CD8-positive, alpha-beta memory T cell (primary cell): ENCODE measurements at regions not wholly inside any gene's neighbourhood (a gene's known extent, or its start where the extent isn't known, plus 50 kb on each side); places are given as distances from the start of the nearest gene placed in this dataset.

ENCODE experiments used
- CTCF ChIA-PET: fragments of 350-600 bp; sonication (Branson Sonifier 250); formaldehyde crosslinking; loops from one replicate; lab custom pipeline; 2021; ENCODE audit warnings: antibody characterized with exemption; lab: Charles Lee
- POLR2A ChIA-PET: fragments of 350-600 bp; sonication (Branson Sonifier 250); formaldehyde crosslinking; loops from one replicate; lab custom pipeline; 2021; ENCODE audit warnings: antibody characterized with exemption; lab: Charles Lee
- DNase-seq, 5 donors: peaks; one replicate each; pipeline versions ENCODE4 v3.0.0 to v3.0.0-alpha.2; 2020 to 2022; ENCODE audit warnings: mixed read lengths in 1 of 5
- H3K27ac ChIP-seq: one replicate; pipeline ENCODE4 v1.7.0; 2013; ENCODE audit warnings: low read depth, mild to moderate bottlenecking, low read length, moderate library complexity
- H3K27me3 ChIP-seq: 2 replicates; pipeline ENCODE4 v1.7.0; 2013; ENCODE audit warnings: low read length, mild to moderate bottlenecking; ENCODE audit not compliant: insufficient read depth, poor library complexity, severe bottlenecking
- H3K36me3 ChIP-seq: 2 replicates; pipeline ENCODE4 v1.7.0; 2013; ENCODE audit warnings: mild to moderate bottlenecking, low read length, moderate library complexity; ENCODE audit not compliant: insufficient read depth
- H3K4me1 ChIP-seq: 2 replicates; pipeline ENCODE4 v1.7.0; 2013; ENCODE audit warnings: mild to moderate bottlenecking, low read length, moderate library complexity; ENCODE audit not compliant: insufficient read depth
- H3K4me3 ChIP-seq: 2 replicates; pipeline ENCODE4 v1.7.0; 2013; ENCODE audit warnings: mild to moderate bottlenecking, low read length
- H3K9me3 ChIP-seq: 2 replicates; pipeline ENCODE4 v1.7.0; 2013; ENCODE audit warnings: mild to moderate bottlenecking, low read length
- H3K27ac Mint-ChIP-seq, 8 donors: one replicate each; pipeline ENCODE4 v1.8.0; 2020 to 2021; ENCODE audit warnings: mixed read lengths in 8 of 8, mild to moderate bottlenecking in 6 of 8, inconsistent platforms in 3 of 8, moderate library complexity in 3 of 8
- H3K27me3 Mint-ChIP-seq, 2 donors: one replicate each; pipeline ENCODE4 v1.8.0; 2020 to 2021; ENCODE audit warnings: mixed read lengths in 2 of 2, mild to moderate bottlenecking in 1 of 2, moderate library complexity in 1 of 2
- H3K36me3 Mint-ChIP-seq, 3 donors: one replicate each; pipeline ENCODE4 v1.8.0; 2020 to 2021; ENCODE audit warnings: mixed read lengths in 3 of 3, inconsistent platforms in 1 of 3, mild to moderate bottlenecking in 1 of 3
- H3K4me1 Mint-ChIP-seq, 3 donors: one replicate each; pipeline ENCODE4 v1.8.0; 2020 to 2021; ENCODE audit warnings: mixed read lengths in 3 of 3, inconsistent platforms in 1 of 3, mild to moderate bottlenecking in 1 of 3
- H3K4me3 Mint-ChIP-seq, 7 donors: one replicate each; pipeline ENCODE4 v1.8.0; 2020 to 2021; ENCODE audit warnings: mixed read lengths in 7 of 7, mild to moderate bottlenecking in 6 of 7, moderate library complexity in 4 of 7, inconsistent platforms in 2 of 7
- H3K9me3 Mint-ChIP-seq, 5 donors: one replicate each; pipeline ENCODE4 v1.8.0; 2020 to 2022; ENCODE audit warnings: mixed read lengths in 5 of 5, mild to moderate bottlenecking in 3 of 5, moderate library complexity in 2 of 5, inconsistent platforms in 1 of 5

- peaks cover 0 to 6% (median 5%) of the 10 kb centered on the region in 5 donors for H3K9me3 Mint-ChIP-seq
- H3K27me3 ChIP-seq = no peaks in the 10 kb centered on the region
- DNase-seq = no peak
- H3K36me3 ChIP-seq = no peaks in the 10 kb centered on the region
- no peaks in the 10 kb centered on the region for H3K9me3 ChIP-seq
- ChIA-PET POLR2A (no interaction called here), CTCF (no interaction called here)
- H3K27ac Mint-ChIP-seq = no peak overlapping the region
- no peak overlapping the region for H3K27ac ChIP-seq
- H3K4me1 ChIP-seq = no peaks in the 10 kb centered on the region
- H3K4me1 Mint-ChIP-seq = no peaks in the 10 kb centered on the region
- H3K4me3 ChIP-seq = no peak overlapping the region
- H3K4me3 Mint-ChIP-seq = no peak overlapping the region
- H3K27me3 Mint-ChIP-seq = no peaks in the 10 kb centered on the region
- no peaks in the 10 kb centered on the region for H3K36me3 Mint-ChIP-seq
These were observed 199.9 kb upstream of the NEIL3 start for GRCh38 chr4:177109769-177110168.

DNA sequence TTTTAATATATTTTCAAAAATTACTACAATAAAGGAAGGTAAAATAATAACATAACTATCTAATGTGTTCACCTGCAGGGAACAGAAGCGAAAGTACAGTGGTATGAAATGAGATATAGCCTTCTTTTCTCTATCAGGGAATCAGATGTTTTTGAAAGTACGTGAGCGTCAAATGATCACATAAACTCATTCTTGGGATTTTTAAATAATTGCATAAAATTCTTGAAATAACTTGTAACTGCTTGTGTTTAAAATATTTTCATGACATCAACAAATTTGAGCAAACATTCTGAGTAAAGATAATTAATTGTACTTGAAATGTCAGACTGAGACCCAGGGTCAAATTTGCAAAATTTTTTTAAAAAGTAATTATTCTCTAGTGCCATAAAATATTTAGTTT is 193.5 kb upstream of the NEIL3 start:
- Histone ChIP-seq H3K4me1 (no peaks in the 10 kb centered on the region), H3K9me3 (no peaks in the 10 kb centered on the region), H3K27me3 (no peaks in the 10 kb centered on the region), H3K36me3 (no peaks in the 10 kb centered on the region), H3K27ac (no peak overlapping the region), H3K4me3 (no peak overlapping the region)
- Mint-ChIP-seq H3K9me3 (peaks cover 3 to 23% (median 11%) of the 10 kb centered on the region in 5 donors), H3K4me1 (no peaks in the 10 kb centered on the region), H3K27me3 (peaks cover 0 to 4% of the 10 kb centered on the region in 2 donors), H3K27ac (no peak overlapping the region), H3K4me3 (no peak overlapping the region), H3K36me3 (no peaks in the 10 kb centered on the region)
- ChIA-PET POLR2A (no interaction called here), CTCF (no interaction called here)
- DNase-seq = no peak

DNA sequence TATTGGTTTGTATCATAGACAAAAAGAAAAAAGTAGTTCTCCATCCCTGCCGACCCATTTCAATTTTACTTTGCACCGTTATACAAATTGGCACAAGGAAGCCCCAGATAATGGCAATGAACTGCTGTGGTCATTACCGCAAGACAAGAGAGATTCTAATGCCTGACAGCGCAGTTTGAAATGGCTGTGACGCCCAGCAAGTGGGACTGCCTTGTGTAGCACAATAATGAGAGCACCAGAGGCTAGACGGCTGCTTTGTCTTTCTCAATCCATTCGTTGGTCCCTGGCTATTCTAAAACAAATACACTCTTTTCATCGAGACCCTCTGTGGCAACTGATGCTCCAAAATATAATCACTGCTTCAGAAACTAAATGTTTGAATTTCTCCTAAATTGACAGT is 192.4 kb upstream of the NEIL3 start:
- Mint-ChIP-seq H3K9me3 (peaks cover 3 to 23% (median 11%) of the 10 kb centered on the region in 5 donors), H3K27ac (no peak overlapping the region), H3K27me3 (peaks cover 0 to 4% of the 10 kb centered on the region in 2 donors), H3K36me3 (no peaks in the 10 kb centered on the region), H3K4me3 (no peak overlapping the region), H3K4me1 (no peaks in the 10 kb centered on the region)
- Histone ChIP-seq H3K27ac (no peak overlapping the region), H3K4me1 (no peaks in the 10 kb centered on the region), H3K27me3 (no peaks in the 10 kb centered on the region), H3K36me3 (no peaks in the 10 kb centered on the region), H3K4me3 (no peak overlapping the region), H3K9me3 (no peaks in the 10 kb centered on the region)
- no peak for DNase-seq
- ChIA-PET POLR2A (no interaction called here), CTCF (no interaction called here)

DNA sequence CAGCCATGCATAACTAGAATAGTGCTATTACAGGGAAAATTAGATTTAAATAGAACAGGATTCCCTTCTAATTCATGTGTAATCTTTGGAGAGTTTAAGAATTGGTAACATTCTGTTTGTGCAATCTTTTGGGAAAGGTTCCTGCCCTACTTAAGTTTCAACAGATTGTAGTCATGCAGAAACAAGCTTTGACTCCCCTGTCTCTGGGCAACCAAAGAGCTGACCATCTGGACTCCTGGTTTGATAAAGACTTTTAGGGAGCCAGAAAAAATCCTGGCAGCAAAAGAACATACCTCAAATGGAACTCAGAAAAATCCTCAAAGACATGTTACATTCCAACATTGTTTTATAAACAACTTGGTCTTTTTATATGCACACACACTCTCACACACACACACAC is 191.1 kb upstream of the NEIL3 start:
- CTCF ChIA-PET = no interaction called here
- Mint-ChIP-seq H3K27ac (no peak overlapping the region), H3K36me3 (no peaks in the 10 kb centered on the region), H3K27me3 (peaks cover 0 to 4% of the 10 kb centered on the region in 2 donors), H3K9me3 (peaks cover 3 to 17% (median 5%) of the 10 kb centered on the region in 5 donors), H3K4me3 (no peak overlapping the region), H3K4me1 (no peaks in the 10 kb centered on the region)
- Histone ChIP-seq H3K27ac (no peak overlapping the region), H3K36me3 (no peaks in the 10 kb centered on the region), H3K27me3 (no peaks in the 10 kb centered on the region), H3K4me1 (no peaks in the 10 kb centered on the region), H3K4me3 (no peak overlapping the region), H3K9me3 (no peaks in the 10 kb centered on the region)
- POLR2A ChIA-PET = no interaction called here
- no peak for DNase-seq

DNA sequence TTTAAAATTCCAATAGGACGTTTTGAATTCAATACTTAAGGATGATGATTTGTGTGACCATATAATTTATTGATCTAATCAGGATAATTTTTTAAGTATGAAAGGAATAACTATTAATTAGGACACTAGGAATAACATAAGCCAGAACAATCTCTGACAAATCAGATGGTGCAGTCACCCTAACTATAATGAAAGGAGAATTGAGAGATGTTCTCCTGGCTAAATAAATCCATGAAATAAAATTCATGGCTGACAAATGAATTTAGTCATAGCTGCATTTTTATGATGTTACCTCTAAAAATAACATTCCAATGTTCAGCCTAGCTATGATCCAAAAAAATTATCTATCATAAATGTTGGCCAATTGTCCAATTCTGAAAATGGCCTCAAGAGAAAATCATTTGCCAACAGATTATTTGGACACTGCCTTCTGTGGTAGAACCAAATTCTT is 190.6 kb upstream of the NEIL3 start:
- H3K4me1 ChIP-seq = no peaks in the 10 kb centered on the region
- no peaks in the 10 kb centered on the region for H3K4me1 Mint-ChIP-seq
- no peaks in the 10 kb centered on the region for H3K36me3 Mint-ChIP-seq
- CTCF ChIA-PET = no interaction called here
- no peak overlapping the region for H3K4me3 Mint-ChIP-seq
- POLR2A ChIA-PET = no interaction called here
- H3K4me3 ChIP-seq = no peak overlapping the region
- H3K27me3 ChIP-seq = no peaks in the 10 kb centered on the region
- H3K9me3 ChIP-seq = no peaks in the 10 kb centered on the region
- H3K9me3 Mint-ChIP-seq = peaks cover 3 to 17% (median 5%) of the 10 kb centered on the region in 5 donors
- H3K36me3 ChIP-seq = no peaks in the 10 kb centered on the region
- no peak overlapping the region for H3K27ac Mint-ChIP-seq
- H3K27me3 Mint-ChIP-seq = peaks cover 0 to 4% of the 10 kb centered on the region in 2 donors
- DNase-seq = no peak
- no peak overlapping the region for H3K27ac ChIP-seq

- Mint-ChIP-seq H3K27ac (no peak overlapping the region), H3K4me3 (no peak overlapping the region), H3K27me3 (peaks cover 0 to 4% of the 10 kb centered on the region in 2 donors), H3K9me3 (peaks cover 3 to 17% (median 5%) of the 10 kb centered on the region in 5 donors), H3K4me1 (no peaks in the 10 kb centered on the region), H3K36me3 (no peaks in the 10 kb centered on the region)
- no peaks in the 10 kb centered on the region for H3K9me3 ChIP-seq
- H3K4me1 ChIP-seq = no peaks in the 10 kb centered on the region
- H3K4me3 ChIP-seq = no peak overlapping the region
- no peak overlapping the region for H3K27ac ChIP-seq
- DNase-seq = no peak
- H3K36me3 ChIP-seq = no peaks in the 10 kb centered on the region
- H3K27me3 ChIP-seq = no peaks in the 10 kb centered on the region
- ChIA-PET POLR2A (no interaction called here), CTCF (no interaction called here)
These were observed 190.0 kb upstream of the NEIL3 start for GRCh38 chr4:177119691-177120090.

DNA sequence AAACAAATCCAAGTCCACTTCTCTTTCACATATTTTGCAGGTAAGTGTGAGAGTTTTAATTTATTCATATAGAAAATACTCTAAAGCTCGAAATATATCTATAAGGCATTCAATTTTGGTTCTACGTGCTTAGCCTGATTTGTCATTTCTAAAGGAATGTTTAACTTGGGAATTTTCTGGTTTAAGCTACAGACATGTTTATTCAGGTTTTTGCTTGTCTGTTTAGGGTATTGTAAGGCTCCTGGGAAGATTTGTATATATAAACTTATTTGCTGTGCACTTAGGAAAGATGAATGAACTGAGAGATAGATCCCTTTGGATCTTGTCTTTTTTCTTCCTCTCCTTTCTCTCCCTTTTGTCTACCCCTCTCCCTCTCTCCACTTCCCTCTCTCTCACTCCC is 185.9 kb upstream of the NEIL3 start:
- H3K9me3 ChIP-seq = no peaks in the 10 kb centered on the region
- no peaks in the 10 kb centered on the region for H3K36me3 ChIP-seq
- ChIA-PET POLR2A (no interaction called here), CTCF (no interaction called here)
- no peak for DNase-seq
- H3K27me3 ChIP-seq = no peaks in the 10 kb centered on the region
- Mint-ChIP-seq H3K27ac (no peak overlapping the region), H3K36me3 (no peaks in the 10 kb centered on the region), H3K9me3 (peaks cover 3 to 15% (median 8%) of the 10 kb centered on the region in 5 donors), H3K4me1 (no peaks in the 10 kb centered on the region), H3K27me3 (no peaks in the 10 kb centered on the region), H3K4me3 (no peak overlapping the region)
- H3K4me1 ChIP-seq = no peaks in the 10 kb centered on the region
- no peak overlapping the region for H3K4me3 ChIP-seq
- H3K27ac ChIP-seq = no peak overlapping the region

GRCh38 chr4:177124349-177125064 is 185.2 kb upstream of the NEIL3 start:
- Mint-ChIP-seq H3K9me3 (peaks cover 4 to 16% (median 12%) of the 10 kb centered on the region in 5 donors), H3K27ac (peak overlapping the region in 1 of 8 donors; percentile 30), H3K4me3 (no peak overlapping the region), H3K27me3 (no peaks in the 10 kb centered on the region), H3K36me3 (no peaks in the 10 kb centered on the region), H3K4me1 (no peaks in the 10 kb centered on the region)
- H3K4me1 ChIP-seq = no peaks in the 10 kb centered on the region
- H3K4me3 ChIP-seq = no peak overlapping the region
- POLR2A ChIA-PET = no interaction called here
- CTCF ChIA-PET = no interaction called here
- H3K27ac ChIP-seq = no peak overlapping the region
- DNase-seq = no peak
- no peaks in the 10 kb centered on the region for H3K36me3 ChIP-seq
- H3K27me3 ChIP-seq = no peaks in the 10 kb centered on the region
- no peaks in the 10 kb centered on the region for H3K9me3 ChIP-seq
